ENCODE measurements at regions not wholly inside any gene's neighbourhood (a gene's known extent, or its start where the extent isn't known, plus 50 kb on each side); places are given as distances from the start of the nearest gene placed in this dataset.

DNA sequence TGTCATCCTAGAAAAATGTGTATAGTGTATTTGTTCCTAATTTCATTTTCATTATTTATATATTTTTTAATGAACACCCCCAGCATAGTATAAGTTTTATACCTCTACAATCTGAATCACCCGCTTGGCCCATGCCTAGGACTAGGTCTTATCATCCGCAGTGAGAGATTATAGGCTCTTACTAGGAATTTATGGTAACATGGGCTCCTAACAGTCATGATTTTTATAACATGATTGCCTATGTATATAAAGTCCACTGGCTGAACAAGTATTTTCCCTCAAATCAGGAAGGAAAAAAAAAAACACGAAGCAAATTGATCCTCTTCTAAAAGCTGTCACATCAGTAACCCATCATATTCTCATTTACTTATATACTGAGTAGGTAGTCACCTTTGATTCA lies 666.1 kb upstream of the NRXN1 start:
- Histone ChIP-seq H3K27ac (no peak overlapping the region), H3K4me1 (no peaks in the 10 kb centered on the region), H3K27me3 (no peaks in the 10 kb centered on the region), H3K4me3 (no peak overlapping the region), H3K36me3 (no peaks in the 10 kb centered on the region), H3K9me3 (no peaks in the 10 kb centered on the region)
- TF ChIP-seq POLR2A (IDR thresholded peaks at IDR 0.05), result no peak
- TF ChIP-seq, protein P1, sequence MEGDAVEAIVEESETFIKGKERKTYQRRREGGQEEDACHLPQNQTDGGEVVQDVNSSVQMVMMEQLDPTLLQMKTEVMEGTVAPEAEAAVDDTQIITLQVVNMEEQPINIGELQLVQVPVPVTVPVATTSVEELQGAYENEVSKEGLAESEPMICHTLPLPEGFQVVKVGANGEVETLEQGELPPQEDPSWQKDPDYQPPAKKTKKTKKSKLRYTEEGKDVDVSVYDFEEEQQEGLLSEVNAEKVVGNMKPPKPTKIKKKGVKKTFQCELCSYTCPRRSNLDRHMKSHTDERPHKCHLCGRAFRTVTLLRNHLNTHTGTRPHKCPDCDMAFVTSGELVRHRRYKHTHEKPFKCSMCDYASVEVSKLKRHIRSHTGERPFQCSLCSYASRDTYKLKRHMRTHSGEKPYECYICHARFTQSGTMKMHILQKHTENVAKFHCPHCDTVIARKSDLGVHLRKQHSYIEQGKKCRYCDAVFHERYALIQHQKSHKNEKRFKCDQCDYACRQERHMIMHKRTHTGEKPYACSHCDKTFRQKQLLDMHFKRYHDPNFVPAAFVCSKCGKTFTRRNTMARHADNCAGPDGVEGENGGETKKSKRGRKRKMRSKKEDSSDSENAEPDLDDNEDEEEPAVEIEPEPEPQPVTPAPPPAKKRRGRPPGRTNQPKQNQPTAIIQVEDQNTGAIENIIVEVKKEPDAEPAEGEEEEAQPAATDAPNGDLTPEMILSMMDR (IDR thresholded peaks at IDR 0.05), result no peak
- DNase-seq, result no peak

DNA sequence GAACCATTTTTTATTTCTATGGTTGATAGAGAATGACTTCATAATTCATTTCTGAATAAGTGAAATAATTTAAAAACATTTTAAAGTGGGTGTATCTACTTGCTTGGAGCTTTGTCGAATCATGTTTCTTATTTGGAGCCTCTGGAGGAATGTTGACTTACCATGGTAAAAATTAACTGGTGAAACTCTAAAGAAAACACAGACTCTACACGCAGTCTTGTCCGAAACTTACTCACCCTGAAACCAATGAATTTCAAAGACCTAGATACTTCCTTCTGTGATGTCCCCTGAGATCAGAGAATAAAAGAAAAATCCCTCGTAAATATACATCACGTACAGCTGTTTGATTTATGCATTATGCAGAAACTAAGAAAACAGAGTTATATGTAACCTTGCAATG lies 665.2 kb upstream of the NRXN1 start:
- H3K9me3 ChIP-seq, result no peaks in the 10 kb centered on the region
- H3K4me1 ChIP-seq, result no peaks in the 10 kb centered on the region
- no peaks in the 10 kb centered on the region for H3K36me3 ChIP-seq
- H3K27me3 ChIP-seq, result no peaks in the 10 kb centered on the region
- no peak overlapping the region for H3K27ac ChIP-seq
- no peak overlapping the region for H3K4me3 ChIP-seq
- TF ChIP-seq POLR2A (IDR thresholded peaks at IDR 0.05), result no peak
- TF ChIP-seq, protein P1 (IDR thresholded peaks at IDR 0.05), result no peak
- DNase-seq, result no peak

DNA sequence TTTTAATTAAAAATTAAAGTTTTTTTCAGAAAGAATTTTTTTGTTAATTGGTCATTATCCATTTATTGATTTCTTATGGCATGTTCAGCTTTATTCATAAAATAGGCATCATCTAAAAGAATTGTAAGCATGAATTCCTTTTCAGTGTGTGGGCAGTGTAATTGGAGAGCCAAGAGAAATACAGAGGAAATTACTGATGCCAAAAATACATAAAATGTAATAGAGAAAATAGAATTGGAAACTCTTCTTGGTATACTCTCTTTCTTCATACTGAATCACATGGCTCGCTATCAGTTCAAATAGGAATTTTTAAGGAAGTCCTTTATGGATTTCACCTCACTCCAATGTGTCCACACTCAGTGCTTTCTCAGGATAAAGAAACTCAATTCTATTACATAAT lies 663.6 kb upstream of the NRXN1 start:
- Histone ChIP-seq H3K27ac (no peak overlapping the region), H3K4me1 (no peaks in the 10 kb centered on the region), H3K4me3 (no peak overlapping the region), H3K9me3 (no peaks in the 10 kb centered on the region), H3K27me3 (no peaks in the 10 kb centered on the region), H3K36me3 (no peaks in the 10 kb centered on the region)
- no peak for TF ChIP-seq POLR2A (IDR thresholded peaks at IDR 0.05)
- TF ChIP-seq, protein P1 (IDR thresholded peaks at IDR 0.05), result no peak
- DNase-seq, result no peak

GRCh38 chr2:51693640-51694039 lies 661.7 kb upstream of the NRXN1 start:
- no peak for TF ChIP-seq POLR2A (IDR thresholded peaks at IDR 0.05)
- TF ChIP-seq, protein P1 (IDR thresholded peaks at IDR 0.05), result no peak
- Histone ChIP-seq H3K36me3 (no peaks in the 10 kb centered on the region), H3K4me3 (no peak overlapping the region), H3K9me3 (no peaks in the 10 kb centered on the region), H3K27ac (no peak overlapping the region), H3K4me1 (no peaks in the 10 kb centered on the region), H3K27me3 (no peaks in the 10 kb centered on the region)
- no peak for DNase-seq

DNA sequence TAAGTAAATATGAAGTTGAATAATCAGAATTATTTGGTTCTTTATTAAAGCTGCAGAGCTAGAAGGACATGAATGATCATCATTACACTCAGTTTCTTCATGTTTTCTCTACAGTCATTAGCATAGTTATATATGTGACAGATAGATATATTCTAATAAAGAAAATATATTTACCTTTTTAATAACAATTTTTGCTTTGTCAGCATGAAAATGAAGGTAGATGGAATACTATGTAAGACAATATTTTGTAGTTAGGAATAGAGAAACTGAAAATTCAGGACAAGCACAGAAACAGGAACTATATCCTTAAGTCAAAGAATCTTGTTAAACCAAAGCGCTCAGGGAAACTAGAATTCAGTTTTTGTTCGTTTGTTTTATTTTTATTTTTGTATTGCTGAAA lies 649.9 kb upstream of the NRXN1 start:
- Histone ChIP-seq H3K4me1 (no peaks in the 10 kb centered on the region), H3K4me3 (no peak overlapping the region), H3K27ac (no peak overlapping the region), H3K9me3 (no peaks in the 10 kb centered on the region), H3K27me3 (no peaks in the 10 kb centered on the region), H3K36me3 (no peaks in the 10 kb centered on the region)
- DNase-seq, result no peak
- TF ChIP-seq, protein P1 (IDR thresholded peaks at IDR 0.05), result no peak
- TF ChIP-seq POLR2A (IDR thresholded peaks at IDR 0.05), result no peak

GRCh38 chr2:51673628-51674027 lies 641.7 kb upstream of the NRXN1 start:
- no peak for DNase-seq

More at GRCh38 chr2:51673628-51674027, 641.7 kb upstream of the NRXN1 start:
- Histone ChIP-seq H3K36me3 (no peaks in the 10 kb centered on the region), H3K27me3 (no peaks in the 10 kb centered on the region), H3K27ac (no peak overlapping the region), H3K4me3 (no peak overlapping the region), H3K4me1 (no peaks in the 10 kb centered on the region), H3K9me3 (no peaks in the 10 kb centered on the region)
- TF ChIP-seq, protein P1 (IDR thresholded peaks at IDR 0.05), result no peak
- no peak for TF ChIP-seq POLR2A (IDR thresholded peaks at IDR 0.05)

All from Peyer's patch (tissue), 4 donors.